Brain pericyte (primary cell): ENCODE measurements at regions not wholly inside any gene's neighbourhood (a gene's known extent, or its start where the extent isn't known, plus 50 kb on each side); places are given as distances from the start of the nearest gene placed in this dataset.

Experiments used
- DNase-seq: peaks from one replicate; pipeline ENCODE4 v3.0.0-alpha.2; 2012; ENCODE audit warnings: low read depth, low spot score

DNA sequence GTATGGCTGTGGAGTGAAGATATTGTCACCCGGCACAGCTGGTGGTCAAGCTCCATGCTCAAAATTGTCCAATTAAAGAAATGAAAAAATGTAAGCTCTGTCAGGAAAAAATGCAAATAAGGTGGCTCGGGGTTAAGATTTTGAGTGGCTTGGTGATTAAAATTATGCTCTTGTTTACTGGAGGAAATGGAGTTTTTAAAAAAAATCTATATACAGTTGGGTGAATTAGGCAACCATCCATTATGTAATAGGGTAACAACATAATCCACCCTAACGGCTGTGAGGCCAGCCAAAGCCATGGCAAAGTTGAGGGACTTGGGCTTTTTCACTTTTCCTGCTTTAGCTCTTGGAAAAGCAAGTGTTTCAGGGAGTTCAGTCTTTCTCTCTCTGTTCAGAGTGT lies 260.8 kb upstream of the HABP2 start:
- DNase-seq: no peak

DNA sequence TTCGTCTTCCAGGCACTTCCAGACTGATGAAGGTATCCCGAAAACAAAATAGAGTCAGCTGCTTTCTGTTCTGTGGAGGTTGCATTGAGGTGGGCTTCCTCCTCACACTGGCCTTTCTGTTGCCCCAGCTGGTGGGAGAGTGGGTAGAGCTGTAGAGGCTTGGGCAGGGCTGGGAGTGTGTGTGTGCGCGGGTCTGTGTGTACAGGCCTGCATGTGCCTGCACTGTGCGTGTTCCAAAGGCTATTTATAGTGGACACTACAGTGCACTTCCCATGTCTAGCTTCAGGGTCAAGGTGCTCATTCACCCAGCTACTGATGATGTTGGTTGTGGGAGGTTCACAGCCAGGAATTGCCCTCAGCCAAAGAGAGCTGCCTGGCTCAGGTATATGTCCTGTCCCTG lies 260.1 kb upstream of the HABP2 start:
- no peak for DNase-seq

DNA sequence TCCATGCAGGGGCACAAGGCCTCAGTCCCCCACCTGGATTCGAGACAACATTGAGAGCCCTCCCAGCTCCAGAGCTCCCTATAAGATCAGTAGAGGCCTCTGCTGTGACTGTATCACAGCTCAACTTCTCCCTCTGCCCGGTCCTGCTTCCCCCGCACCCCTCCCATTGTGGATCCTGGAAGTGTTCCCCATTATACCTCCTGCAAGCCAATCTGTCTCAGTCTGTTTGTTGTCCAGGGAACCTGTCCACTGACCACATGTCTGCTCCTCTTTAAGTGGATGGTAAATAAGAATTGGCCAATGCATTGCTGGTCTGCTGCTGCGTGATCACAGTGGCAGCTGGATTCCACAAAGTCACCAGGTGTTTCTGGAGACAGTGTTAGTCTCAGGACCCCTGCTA lies 259.7 kb upstream of the HABP2 start:
- no peak for DNase-seq

DNA sequence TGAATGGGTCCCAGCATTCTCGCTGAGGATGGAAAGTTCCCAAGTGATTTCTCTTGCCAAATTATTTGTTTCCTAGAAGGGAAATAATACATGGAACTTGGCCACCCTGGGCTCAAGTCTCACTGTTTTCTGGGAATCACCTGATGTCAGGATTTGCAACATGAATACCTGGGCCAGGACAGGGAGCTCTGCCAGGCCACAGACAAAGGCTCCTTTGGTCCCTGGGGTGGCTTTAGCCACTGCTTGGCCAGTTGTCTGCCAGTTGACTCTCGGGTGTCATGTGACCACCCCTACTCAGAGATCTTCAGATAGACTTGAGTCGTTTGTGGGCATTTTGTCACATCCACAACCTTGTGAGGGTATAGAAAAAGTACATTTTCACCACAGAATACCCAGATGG lies 258.0 kb upstream of the HABP2 start:
- no peak for DNase-seq

DNA sequence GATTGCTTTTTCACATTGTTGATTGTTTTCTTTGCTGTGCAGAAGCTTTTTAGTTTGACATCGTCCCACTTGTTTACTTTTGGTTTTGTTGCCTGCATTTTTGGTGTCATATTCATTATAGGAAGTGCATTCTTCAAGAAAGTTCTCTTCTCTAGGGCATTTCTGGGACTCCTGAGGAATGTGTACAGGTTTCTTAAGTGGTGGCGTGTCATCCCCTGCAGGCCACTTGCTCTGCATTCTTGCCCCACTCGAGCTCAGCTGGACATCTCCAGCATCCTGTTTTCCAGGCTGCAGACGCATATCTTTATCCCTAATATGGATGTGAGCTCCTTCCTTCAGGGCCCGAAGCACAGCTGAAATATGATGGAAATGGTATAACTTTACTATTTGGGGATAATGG lies 255.6 kb upstream of the HABP2 start:
- DNase-seq: no peak

DNA sequence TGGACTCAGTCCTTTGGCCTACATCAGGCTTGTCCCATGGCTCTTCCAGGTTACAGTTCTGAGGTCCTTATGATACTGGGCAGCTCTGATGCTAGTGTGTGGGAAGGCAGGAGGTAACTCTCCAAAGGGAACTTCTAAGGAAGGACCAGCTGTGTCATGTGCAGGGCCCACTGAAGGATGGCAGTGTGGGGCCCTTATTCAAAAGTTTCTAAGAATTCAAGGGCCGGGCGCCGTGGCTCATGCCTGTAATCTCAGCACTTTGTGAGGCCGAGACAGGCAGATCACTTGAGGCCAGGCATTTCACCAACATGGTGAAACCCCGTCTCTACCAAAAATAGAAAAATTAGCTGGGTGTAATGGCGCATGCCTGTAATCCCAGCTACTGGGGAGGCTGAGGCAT lies 254.2 kb upstream of the HABP2 start:
- no peak for DNase-seq

DNA sequence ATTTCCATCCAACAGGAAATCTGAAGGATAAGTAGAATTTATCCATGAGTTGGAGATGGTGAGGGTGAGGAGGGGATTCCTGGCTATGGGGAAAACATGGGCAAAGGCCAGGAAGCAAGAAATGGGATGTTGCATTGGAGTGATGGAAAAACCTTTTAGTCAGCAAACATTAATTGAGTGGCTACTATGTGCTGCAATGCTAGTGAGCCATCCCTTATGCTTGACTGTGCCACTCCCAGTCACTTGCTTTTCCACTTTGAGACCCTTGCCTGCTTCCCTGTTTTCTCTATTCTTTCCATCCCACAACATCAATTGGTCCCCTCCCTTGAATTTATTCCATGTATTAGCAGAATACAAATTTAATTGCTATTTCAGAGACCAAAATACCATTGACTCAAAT lies 252.7 kb upstream of the HABP2 start:
- DNase-seq: no peak

DNA sequence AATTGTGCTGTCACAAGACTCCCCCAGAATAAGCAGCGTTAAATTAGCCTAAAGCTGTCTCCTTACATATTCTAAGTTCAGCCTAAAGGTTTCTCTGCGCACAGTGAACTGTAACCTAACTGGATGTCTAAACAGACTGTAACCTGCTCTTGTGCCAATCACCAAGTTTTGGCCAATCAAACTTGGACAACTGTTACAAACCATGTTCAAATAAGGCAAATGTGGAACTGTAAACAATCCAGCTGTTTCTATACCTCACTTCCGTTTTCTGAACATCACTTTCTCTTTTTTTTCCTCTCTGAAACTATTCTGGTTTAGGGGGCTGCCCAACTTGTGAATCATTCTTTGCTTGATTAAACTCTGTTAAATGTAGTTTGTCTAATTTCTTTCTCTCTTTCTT lies 252.2 kb upstream of the HABP2 start:
- no peak for DNase-seq

DNA sequence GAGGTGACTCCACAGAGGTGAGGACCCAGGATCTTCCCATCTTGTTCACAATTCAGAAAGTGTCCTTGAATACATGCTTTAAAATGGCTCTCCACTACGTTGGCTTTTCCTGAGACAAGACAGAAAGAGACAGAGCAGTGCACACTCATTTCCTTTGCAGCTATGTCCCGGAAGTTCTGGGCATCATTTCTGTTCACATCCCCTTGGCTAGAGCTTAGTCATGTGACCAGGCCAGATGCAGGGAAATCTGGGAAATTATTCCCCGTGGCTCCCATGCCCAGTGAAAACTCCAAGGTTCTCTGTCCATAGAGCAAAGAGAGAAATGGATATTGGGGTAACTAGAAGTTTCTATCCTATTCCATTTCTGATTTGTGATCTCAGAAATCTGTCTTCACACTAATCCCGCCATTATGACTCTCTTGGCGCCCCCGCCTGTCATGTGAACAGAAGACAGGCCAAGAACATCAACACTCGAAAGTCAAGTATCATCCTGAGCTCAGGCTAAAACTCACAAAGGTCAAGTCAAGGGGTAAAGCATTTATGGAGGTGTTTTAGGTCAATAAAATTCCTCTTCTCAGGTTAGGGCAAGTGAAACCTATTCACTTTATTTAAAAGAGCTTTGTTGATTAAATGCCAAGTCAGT lies 251.4 kb upstream of the HABP2 start:
- no peak for DNase-seq

DNA sequence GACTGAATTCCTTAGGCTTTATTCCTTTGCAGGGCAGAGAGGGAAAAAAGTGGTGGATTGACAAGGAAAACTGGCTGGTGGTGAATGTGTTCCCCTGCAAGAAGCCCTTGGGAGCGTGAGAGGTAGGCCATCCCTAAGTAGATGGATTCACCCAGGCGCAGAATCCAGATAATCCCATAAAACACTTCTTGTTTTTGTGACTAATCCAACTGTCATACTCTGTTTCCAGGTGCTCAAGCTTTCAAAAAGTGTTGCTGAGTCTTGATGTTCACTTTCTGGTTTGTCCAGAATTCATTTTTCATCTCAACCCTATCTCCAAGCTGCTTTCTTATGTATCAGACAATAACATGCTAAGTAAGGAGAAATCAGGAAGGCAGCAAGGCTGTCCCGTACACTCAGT lies 250.8 kb upstream of the HABP2 start:
- no peak for DNase-seq

DNA sequence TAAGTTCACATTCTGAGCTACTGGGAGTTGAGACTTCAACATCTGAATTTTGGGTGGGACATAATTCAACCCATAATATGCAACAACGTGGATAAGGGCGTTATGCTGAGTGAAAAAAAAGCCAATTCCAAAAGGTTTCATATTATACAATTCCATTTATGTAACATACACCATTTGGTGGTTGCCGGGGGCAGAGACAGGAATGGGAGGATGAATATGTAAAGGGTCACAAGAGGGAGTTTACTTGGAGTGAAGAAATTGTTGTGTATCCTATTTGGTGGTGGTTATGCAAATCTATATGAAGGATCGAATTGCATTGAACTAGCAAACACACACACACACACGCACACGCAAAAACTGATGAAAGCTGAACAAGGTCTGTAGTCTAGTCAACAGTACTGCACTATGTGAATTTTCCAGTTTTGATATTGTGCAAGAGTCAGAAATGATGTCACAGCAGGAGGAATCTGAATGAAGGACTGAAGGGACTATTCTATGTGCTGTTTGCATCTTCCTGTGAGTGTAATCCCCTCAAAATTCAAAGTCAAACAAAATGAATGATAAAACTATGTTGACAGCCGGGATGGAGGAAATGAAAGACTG lies 249.2 kb upstream of the HABP2 start:
- DNase-seq: no peak

DNA sequence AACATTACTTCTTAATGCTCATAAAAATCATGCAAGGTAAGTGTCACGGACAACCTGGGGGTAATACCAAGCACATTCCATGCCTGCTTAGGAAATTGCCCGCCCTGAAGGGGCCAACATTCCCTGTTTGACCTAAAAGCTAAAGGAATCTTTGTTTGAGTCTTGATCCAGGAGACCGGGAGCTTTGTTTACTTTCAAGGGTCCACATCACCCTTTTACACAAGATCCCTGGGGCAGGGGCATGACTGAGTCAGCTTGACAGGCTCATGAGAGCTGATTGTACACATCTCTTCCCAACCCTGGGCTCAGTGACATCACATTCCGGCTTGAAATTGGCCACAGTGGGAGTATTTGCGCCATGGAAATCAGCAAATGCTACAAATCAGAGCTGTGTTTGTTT lies 248.1 kb upstream of the HABP2 start:
- DNase-seq: no peak

DNA sequence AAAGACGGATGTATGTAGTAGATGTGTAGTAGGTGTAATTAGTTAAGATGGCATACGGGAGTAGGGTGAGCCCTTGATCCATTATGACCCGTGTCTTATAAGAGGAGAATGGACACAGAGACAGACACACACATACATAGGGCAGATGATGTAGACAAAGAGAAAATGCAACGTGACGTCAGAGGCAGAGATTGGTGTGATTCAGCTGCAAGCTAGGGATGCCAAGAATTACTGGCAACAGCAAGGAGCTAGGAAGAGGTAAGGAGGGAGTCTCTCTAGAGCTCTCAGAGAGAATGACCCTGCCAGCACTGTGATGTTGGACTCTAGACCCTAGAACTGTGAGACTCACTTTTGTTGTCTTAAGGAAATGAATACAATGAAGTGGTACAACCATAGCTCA lies 247.0 kb upstream of the HABP2 start:
- DNase-seq: no peak

DNA sequence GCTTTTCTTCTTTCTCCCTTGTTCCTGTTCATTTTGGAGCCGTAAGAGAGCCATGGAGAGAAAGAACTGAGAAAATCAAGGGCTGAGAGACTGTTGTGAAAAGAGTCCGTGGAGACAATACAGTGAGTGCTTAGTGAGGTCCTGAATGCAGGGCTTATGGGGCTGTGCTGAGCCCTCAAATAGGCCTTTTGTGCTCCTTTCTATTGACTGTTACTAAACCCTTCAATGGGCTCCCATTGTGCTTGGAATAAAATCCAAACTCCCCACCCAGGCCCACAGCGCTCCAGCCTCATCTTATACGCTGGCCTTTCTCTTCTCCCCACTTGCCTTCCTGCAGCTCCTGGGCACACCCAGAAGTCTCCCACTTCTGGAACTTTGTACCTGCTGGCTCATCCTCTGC lies 243.1 kb upstream of the HABP2 start:
- DNase-seq: no peak

DNA sequence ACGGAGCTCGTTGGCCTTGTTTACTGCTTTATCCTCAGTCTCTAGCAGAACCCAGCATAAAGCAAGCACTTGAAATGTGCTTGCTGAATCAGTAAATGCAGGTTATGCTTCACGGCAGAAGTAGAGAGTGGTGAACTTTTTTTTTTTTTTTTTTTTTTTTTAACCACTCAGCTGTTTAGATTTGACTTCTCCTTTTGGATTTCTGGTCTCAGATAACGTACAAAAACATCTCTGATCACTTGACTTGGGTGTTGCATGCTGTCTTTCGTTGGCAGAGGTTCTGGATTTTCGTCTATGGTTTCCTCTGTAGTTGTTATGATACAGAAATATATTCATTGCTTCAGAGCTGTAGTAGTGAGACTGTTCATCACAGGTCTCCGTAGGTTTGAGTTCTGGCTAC lies 242.5 kb upstream of the HABP2 start:
- DNase-seq: no peak

DNA sequence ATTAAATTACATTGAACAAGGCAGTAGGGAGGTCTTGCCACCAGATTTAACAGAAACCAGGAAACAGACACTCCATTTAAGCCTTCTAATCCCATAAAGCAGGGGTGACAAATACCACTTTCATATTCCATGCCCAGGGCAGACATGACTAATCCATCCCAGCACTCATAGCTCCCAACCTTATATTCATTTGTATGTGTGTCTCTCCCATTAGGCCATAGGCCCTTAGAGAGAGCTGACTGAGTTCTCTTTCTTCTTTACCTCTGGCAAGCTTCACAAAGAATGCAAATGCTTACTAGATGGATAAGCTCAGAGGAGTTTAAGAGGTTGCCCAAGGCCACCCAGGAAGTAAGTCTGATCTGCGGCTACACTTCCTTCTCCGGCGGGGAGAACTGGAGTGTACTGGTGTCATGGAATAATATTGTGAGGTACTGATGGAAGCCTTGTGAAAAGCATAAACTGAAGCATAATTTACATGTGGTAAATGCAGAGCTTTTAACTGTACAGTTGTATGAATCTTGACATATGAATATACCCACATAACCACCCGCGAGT lies 239.7 kb upstream of the HABP2 start:
- no peak for DNase-seq

DNA sequence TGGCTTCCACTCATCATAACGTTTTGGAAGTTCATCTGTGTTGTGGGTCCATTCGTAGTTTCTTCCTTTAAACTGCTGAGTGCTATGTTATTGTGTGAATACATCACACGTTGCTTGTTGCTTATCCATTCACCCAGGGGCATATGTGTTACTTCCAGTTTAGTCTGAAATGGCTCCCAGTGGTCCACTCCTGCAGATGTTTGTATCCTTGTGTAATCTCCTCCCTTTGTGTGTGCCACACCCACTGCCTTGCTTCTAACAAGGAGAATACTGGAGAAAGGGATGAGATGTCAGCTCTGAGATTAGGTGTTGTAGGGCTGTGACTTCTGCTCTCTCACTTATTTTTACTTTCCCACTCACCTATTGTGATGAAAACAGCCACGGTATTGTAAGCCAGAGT lies 239.1 kb upstream of the HABP2 start:
- no peak for DNase-seq

DNA sequence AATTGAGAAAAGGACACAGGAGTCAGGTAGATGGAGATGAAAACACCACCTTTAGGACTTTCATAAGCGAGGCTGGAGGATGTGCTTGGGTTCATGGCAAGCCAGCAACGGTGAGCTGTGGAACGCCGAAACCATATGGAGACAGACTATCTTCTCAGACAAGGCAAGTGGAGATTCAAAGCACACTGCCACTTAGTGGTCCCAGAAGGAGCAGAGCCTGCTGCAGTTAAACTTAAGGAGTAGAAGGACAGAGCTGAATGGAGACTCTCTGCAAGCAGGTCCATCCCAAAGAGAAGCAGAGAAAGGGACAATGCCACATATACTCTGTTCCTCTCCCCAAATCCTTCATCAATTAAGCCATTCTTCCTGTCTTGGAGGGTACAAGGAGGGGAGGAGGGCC lies 236.3 kb upstream of the HABP2 start:
- DNase-seq: no peak

DNA sequence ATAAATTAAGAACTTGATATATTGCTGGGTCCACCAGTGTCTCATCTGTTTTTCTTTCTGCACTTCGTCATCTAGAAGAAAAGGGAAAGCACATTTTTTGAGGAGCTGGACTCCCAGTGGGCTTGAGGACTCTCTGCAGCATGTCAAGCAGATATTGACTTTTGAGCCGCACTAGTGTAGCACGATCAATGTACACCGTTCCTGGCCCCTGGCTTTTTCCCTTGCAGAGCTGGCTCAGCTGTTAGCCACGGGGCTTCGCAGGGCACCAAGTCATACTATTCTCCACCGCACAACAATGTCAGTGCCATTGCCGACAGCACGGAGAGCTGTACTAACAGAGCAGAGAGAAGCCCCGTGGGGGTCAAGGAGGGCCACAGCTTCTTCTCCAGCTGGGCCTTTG lies 235.4 kb upstream of the HABP2 start:
- no peak for DNase-seq

DNA sequence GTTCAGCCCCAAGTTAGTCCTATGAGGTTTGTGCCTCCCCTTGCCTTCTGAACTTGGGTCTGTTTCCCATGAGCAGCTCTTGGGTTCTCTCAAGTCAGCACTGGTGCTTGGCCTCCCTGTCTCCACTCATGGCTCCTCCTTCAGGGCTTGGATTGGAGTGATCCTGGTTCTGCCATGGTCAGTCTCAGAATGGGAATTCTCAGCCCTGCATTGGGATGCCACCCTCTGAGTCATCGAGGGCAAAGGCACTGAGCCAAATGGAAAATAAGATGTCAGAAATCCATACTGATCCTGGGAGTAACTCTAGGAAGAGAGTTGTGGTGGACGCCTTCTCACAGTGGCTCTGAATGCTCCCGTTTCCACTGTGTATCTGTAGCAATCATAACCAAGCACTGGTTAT lies 233.4 kb upstream of the HABP2 start:
- no peak for DNase-seq

DNA sequence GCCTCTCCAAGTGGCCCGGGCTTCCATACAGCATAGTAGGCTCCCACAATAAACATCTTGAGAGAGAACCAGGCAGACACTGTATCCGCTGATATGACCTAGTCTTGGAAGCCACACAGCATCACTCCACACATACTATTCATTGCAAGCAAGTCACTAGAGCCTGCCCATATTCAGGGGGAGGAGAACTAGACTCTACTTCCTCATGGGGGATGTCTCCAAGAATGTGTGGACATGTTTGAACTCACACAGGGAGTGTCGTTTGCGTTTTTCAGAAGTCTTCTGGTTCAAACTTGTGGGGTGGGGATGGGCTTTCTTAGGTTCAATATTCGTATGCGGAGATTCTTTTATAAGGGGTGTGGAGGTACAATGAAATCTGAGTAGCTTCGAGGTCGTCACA lies 232.6 kb upstream of the HABP2 start:
- DNase-seq: no peak

DNA sequence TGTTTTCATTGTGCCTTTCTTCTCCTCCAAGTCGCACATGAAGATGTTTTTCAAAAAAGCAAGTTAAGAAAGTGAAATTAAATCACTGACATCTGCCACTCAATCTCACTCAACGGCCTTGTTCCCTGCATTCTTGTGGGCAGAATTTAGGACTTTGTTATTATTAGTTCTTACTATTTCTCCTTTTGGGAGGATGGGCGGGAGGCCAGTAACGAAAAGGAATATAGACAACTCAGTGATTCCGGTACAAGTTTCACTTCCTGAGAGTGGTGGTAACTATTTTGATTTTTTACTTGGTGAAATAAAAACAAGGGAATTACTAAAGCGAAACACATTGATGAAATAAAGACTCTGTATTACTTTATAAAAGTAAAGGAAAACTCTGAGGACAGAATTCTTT lies 231.9 kb upstream of the HABP2 start:
- no peak for DNase-seq

DNA sequence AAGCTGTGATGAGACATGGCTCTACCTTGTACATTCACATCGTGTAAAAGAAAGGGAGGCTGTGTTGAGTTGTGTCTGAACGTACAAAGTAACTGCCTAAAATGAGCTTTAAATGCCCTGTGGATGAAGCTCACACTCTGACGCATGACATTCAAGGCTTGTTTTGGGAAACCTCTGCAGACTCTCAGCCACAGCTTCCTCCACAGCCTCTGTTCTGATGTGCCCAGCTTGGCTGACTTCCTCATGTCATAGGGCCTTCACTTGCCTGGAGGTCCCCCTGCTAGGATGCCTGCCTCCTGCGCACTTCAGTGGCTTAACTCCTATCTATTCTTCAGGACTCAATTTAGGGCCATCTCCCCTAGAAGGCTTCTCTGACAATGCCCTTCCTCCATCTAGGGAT lies 230.0 kb upstream of the HABP2 start:
- no peak for DNase-seq

DNA sequence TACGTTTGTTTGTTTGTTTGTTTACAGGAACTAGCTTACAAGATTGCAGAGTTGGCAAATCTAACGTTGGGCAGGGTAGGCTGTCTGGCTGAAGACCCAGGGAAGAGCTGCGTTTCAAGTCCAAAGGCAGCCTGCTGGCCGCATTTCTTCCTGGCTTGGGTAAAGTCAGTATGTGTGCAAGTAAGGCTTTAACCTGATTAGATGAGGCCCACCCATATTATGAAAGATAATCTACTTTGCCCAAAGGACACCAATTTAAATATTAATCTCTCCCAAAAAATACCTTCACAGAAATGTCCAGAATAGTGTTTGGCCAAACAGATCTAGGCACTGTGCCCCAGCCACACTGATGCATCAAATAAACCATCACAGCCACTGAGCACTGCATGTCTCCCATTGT lies 228.9 kb upstream of the HABP2 start:
- no peak for DNase-seq
